Body of pancreas (tissue), 4 donors: ENCODE measurements at regions not wholly inside any gene's neighbourhood (a gene's known extent, or its start where the extent isn't known, plus 50 kb on each side); places are given as distances from the start of the nearest gene placed in this dataset.

Experiments
- POLR2A ChIP-seq, 3 donors: fragments of 450-650 bp; IDR thresholded peaks; one replicate each; pipeline ENCODE4 v1.6.1; 2016; ENCODE audit warnings: antibody characterized with exemption in 3 of 3, mild to moderate bottlenecking in 2 of 3
- TF ChIP-seq, protein P1 (sequence below), 7 experiments: fragments of 450-650 bp in 4 of 7; fragments of 200-600 bp in 3 of 7; sonication (generic) in 3 of 7; IDR thresholded peaks; one replicate each; pipeline ENCODE4 v1.5.1; 2016 to 2019; ENCODE audit warnings: antibody characterized with exemption in 7 of 7

DNA sequence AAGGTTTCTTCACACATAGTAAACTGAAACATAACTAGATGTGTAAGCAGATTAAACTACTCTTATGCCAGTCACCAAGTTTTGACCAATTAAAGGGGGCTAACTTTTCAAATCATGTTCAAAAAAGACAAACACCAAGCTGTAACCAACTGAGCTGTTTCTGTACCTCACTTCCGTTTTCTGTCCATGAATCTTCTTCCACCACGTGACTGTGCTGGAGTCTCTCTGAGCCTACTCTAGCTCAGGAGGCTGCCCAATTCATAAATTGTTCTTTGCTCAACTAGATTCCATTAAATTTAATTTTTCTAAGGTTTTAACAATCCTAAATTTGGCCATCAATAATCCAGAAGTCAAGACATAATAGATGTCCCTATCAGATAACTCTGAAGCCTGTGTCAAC lies 229.4 kb downstream of the FNDC1 start:
- TF ChIP-seq, protein P1, sequence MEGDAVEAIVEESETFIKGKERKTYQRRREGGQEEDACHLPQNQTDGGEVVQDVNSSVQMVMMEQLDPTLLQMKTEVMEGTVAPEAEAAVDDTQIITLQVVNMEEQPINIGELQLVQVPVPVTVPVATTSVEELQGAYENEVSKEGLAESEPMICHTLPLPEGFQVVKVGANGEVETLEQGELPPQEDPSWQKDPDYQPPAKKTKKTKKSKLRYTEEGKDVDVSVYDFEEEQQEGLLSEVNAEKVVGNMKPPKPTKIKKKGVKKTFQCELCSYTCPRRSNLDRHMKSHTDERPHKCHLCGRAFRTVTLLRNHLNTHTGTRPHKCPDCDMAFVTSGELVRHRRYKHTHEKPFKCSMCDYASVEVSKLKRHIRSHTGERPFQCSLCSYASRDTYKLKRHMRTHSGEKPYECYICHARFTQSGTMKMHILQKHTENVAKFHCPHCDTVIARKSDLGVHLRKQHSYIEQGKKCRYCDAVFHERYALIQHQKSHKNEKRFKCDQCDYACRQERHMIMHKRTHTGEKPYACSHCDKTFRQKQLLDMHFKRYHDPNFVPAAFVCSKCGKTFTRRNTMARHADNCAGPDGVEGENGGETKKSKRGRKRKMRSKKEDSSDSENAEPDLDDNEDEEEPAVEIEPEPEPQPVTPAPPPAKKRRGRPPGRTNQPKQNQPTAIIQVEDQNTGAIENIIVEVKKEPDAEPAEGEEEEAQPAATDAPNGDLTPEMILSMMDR (IDR thresholded peaks at IDR 0.05), result no peak
- no peak for TF ChIP-seq POLR2A (IDR thresholded peaks at IDR 0.05)
